Activated B cell treated with CpG ODN at 0.5 μM for 24 hours (primary cell): ENCODE measurements at regions not wholly inside any gene's neighbourhood (a gene's known extent, or its start where the extent isn't known, plus 50 kb on each side); places are given as distances from the start of the nearest gene placed in this dataset.

Experiments
- ATAC-seq: fragments of 200-7000 bp; cut with Tn5 transposase; one replicate; pipeline ENCODE4 v1.10.0; 2021; ENCODE audit warnings: low read depth, mild to moderate bottlenecking, moderate library complexity
- CTCF ChIA-PET: fragments of 350-600 bp; sonication (Branson Sonifier 250); formaldehyde crosslinking; loops from one replicate; lab custom pipeline; 2021; ENCODE audit warnings: antibody characterized with exemption; lab: Charles Lee
- POLR2A ChIA-PET: fragments of 350-600 bp; sonication (Branson Sonifier 250); formaldehyde crosslinking; loops from one replicate; lab custom pipeline; 2021; ENCODE audit warnings: antibody characterized with exemption; lab: Charles Lee
- DNase-seq: peaks from one replicate; pipeline ENCODE4 v3.0.0; 2022
- H3K27ac Mint-ChIP-seq: one replicate; pipeline ENCODE4 v1.8.0; 2020; ENCODE audit warnings: mixed read lengths
- H3K27me3 Mint-ChIP-seq: one replicate; pipeline ENCODE4 v1.8.0; 2021; ENCODE audit warnings: mixed read lengths
- H3K36me3 Mint-ChIP-seq: one replicate; pipeline ENCODE4 v1.8.0; 2021; ENCODE audit warnings: low read depth, mixed read lengths
- H3K4me1 Mint-ChIP-seq: one replicate; pipeline ENCODE4 v1.8.0; 2021; ENCODE audit warnings: mixed read lengths
- H3K4me3 Mint-ChIP-seq: one replicate; pipeline ENCODE4 v1.8.0; 2020; ENCODE audit warnings: mild to moderate bottlenecking, mixed read lengths
- H3K9me3 Mint-ChIP-seq: one replicate; pipeline ENCODE4 v1.8.0; 2020; ENCODE audit warnings: mixed read lengths
- intact Hi-C: fragments of 100-400 bp; cut with micrococcal nuclease; formaldehyde crosslinking; loops from one replicate; pipeline ENCODE4 v1.15.1; 2024
- TF ChIP-seq, protein P1 (sequence below): fragments of 200-600 bp; IDR thresholded peaks from one replicate; pipeline ENCODE4 v1.8.0; 2022; ENCODE audit warnings: antibody characterized with exemption, mild to moderate bottlenecking

DNA sequence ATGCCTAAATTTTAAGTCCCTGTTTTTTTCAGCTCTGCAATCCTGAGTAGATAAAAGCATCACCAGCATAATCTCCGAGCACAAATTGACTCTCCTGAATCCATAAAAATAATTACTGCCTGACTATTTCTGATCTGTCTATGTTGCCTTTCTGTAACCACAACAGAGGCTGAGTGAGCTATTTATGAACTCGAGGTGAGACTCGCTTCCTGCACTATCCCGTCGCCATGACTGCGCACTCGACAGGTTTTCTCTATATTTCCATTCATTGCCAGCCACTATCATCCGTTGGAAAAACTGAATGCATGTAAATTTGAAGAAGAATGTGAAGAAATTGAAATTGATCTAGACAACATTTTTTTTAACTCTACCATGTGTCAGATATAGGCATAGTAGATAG is 897.2 kb downstream of the ADGRL2 start:
- Mint-ChIP-seq H3K4me1 (no peaks in the 10 kb centered on the region), H3K27me3 (no peaks in the 10 kb centered on the region), H3K9me3 (no peaks in the 10 kb centered on the region), H3K36me3 (no peaks in the 10 kb centered on the region), H3K27ac (no peak overlapping the region), H3K4me3 (no peak overlapping the region)
- intact Hi-C loops: no loop called here
- ATAC-seq (no peak), DNase-seq (no peak)
- ChIA-PET CTCF (no interaction called here), POLR2A (no interaction called here)
- TF ChIP-seq, protein P1, sequence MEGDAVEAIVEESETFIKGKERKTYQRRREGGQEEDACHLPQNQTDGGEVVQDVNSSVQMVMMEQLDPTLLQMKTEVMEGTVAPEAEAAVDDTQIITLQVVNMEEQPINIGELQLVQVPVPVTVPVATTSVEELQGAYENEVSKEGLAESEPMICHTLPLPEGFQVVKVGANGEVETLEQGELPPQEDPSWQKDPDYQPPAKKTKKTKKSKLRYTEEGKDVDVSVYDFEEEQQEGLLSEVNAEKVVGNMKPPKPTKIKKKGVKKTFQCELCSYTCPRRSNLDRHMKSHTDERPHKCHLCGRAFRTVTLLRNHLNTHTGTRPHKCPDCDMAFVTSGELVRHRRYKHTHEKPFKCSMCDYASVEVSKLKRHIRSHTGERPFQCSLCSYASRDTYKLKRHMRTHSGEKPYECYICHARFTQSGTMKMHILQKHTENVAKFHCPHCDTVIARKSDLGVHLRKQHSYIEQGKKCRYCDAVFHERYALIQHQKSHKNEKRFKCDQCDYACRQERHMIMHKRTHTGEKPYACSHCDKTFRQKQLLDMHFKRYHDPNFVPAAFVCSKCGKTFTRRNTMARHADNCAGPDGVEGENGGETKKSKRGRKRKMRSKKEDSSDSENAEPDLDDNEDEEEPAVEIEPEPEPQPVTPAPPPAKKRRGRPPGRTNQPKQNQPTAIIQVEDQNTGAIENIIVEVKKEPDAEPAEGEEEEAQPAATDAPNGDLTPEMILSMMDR: no peak

DNA sequence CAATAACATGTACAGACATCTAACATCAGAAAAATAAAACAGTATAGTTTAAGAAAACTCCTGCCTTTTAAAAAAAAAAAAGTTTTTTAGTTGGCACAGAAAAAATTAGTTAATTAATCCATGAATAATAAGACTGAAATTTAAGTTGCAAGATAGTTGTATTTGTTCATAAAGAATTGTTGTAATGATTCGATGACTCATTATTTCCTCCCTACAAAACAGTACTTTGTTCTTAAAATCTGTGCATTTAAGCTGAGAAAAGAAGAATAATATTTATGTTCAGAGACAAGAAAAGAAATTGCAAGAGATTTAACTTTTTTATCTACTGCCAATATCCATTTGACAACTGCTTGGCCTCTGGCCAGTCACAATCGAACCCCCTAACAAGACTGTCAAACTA is 894.7 kb downstream of the ADGRL2 start:
- TF ChIP-seq, protein P1: no peak
- CTCF ChIA-PET: no interaction called here
- ATAC-seq (no peak), DNase-seq (no peak)
- no peak overlapping the region for H3K27ac Mint-ChIP-seq
- H3K36me3 Mint-ChIP-seq: no peaks in the 10 kb centered on the region
- intact Hi-C loops: no loop called here
- no peaks in the 10 kb centered on the region for H3K4me1 Mint-ChIP-seq
- H3K9me3 Mint-ChIP-seq: no peaks in the 10 kb centered on the region
- no peaks in the 10 kb centered on the region for H3K27me3 Mint-ChIP-seq
- POLR2A ChIA-PET: no interaction called here
- no peak overlapping the region for H3K4me3 Mint-ChIP-seq

DNA sequence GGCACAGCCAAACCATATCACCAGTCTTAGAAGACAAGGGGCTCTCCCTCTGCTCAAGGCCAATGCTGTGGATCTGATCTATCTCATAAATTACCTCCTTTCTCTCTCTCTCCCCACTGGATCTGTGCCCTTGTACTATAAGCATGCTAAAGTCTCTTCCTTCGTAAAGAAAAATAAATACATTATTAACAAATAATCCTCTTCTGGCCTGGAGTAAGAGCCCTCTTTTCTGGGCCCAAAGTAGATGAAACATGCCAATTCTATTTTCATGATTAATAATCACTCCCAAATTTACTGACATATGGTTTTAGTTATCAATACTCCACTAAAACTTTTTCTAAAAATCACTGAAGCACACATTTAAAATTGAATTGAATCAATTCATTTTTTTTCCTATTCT is 889.7 kb downstream of the ADGRL2 start:
- POLR2A ChIA-PET: no interaction called here

DNA sequence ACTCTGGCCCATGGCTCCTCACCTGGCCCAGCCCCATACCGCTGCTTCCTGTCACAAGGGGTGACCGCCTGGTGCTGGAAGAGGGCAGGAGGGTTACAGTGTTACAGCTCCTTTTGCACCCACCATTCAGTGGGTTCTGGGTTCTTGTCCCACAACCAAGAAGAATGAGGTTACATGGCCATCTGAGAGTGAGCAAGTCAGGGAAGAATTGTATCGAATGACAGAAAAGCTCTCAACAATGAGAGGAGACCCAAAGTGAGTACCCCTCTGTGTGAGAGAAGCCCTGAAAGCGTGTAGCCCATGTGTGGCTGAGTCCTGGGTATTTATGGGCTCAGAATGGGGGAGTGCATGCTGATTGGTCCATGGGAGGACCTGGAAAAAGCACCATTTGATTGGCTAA is 888.5 kb downstream of the ADGRL2 start:
- Mint-ChIP-seq H3K27ac (no peak overlapping the region), H3K9me3 (peaks cover 12% of the 10 kb centered on the region), H3K4me1 (no peaks in the 10 kb centered on the region), H3K36me3 (no peaks in the 10 kb centered on the region), H3K27me3 (no peaks in the 10 kb centered on the region), H3K4me3 (no peak overlapping the region)
- CTCF ChIA-PET: no interaction called here
- ATAC-seq (no peak), DNase-seq (no peak)
- intact Hi-C loops: no loop called here
- POLR2A ChIA-PET: no interaction called here
- TF ChIP-seq, protein P1: no peak

More for the DNA sequence above, 889.7 kb downstream of the ADGRL2 start:
- Mint-ChIP-seq H3K4me3 (no peak overlapping the region), H3K36me3 (no peaks in the 10 kb centered on the region), H3K27me3 (no peaks in the 10 kb centered on the region), H3K27ac (no peak overlapping the region), H3K4me1 (no peaks in the 10 kb centered on the region), H3K9me3 (peaks cover 12% of the 10 kb centered on the region)
- intact Hi-C loops: no loop called here
- TF ChIP-seq, protein P1: no peak
- DNase-seq: no peak
- ATAC-seq: no peak
- CTCF ChIA-PET: no interaction called here

DNA sequence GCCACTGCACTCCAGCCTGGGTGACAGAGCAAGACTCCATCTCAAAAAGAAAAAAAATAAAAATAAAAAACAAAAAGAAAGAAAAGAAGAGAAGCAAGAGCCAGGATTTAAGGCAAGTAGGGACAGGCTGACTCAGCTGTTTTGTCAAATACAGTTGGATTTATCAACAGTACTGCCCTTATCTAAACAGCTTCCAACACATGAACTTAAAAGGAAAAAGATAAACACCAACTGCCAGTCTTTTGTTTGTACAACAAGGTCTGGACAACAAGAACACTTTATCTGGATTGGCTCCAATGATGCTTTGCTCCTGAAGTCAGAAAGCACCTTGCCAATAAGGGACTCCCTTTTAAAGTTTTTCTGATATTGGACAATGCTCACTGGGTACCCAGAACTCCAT is 886.0 kb downstream of the ADGRL2 start:
- DNase-seq: no peak
- H3K9me3 Mint-ChIP-seq: peaks cover 14% of the 10 kb centered on the region
- intact Hi-C loops: no loop called here
- ATAC-seq: no peak
- CTCF ChIA-PET: no interaction called here
- no peaks in the 10 kb centered on the region for H3K36me3 Mint-ChIP-seq
- POLR2A ChIA-PET: no interaction called here
- H3K27me3 Mint-ChIP-seq: no peaks in the 10 kb centered on the region
- no peak overlapping the region for H3K27ac Mint-ChIP-seq
- TF ChIP-seq, protein P1: no peak
- H3K4me3 Mint-ChIP-seq: no peak overlapping the region
- H3K4me1 Mint-ChIP-seq: no peaks in the 10 kb centered on the region
